ENCODE measurements at regions not wholly inside any gene's neighbourhood (a gene's known extent, or its start where the extent isn't known, plus 50 kb on each side); places are given as distances from the start of the nearest gene placed in this dataset.

DNA sequence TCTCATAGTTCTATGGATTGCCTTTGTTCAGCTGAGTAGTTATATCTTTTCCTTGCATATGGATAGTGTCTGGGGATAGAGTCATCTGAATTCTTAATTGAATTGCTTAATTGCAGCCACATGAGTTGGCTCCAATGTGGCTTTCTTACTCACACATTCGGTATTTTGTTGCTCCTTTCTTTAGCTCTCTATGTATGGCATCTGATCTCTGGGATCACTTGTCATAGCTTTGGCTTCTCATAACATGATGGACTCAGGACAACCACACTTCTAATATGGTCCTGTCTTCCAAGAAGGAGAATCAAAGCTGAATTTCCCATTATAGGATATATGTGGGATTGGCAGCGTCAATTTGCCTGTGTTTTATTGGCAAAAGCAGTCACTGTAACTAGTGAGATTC lies 716.2 kb downstream of the NCAM2 start:
- TF ChIP-seq ZNF274 (IDR thresholded peaks at IDR 0.05; ENCODE audit: low read depth, low read length) (no peak), YY1 (IDR thresholded peaks at IDR 0.05; ENCODE audit: insufficient read depth, insufficient read length) (no peak)

All from NT2/D1 (cell line).